RWPE1 (cell line): ENCODE measurements at regions not wholly inside any gene's neighbourhood (a gene's known extent, or its start where the extent isn't known, plus 50 kb on each side); places are given as distances from the start of the nearest gene placed in this dataset.

Experiments used
- CTCF ChIA-PET: fragments of 350-600 bp; sonication (Branson Sonifier 250); formaldehyde crosslinking; extraction: SDS; loops from one replicate; lab custom pipeline; 2021; lab: Yijun Ruan, JAX
- POLR2A ChIA-PET: fragments of 400-600 bp; formaldehyde crosslinking; extraction: SDS; loops from one replicate; lab custom pipeline; 2020; ENCODE audit warnings: antibody characterized with exemption; ENCODE audit not compliant: low non-redundant PET; lab: Yijun Ruan, JAX
- DNase-seq: peaks from one replicate; pipeline ENCODE4 v3.0.0; 2012; ENCODE audit warnings: low spot score
- H3K27ac ChIP-seq: fragments of 450-650 bp; 2 replicates; pipeline ENCODE4 v1.5.1; 2017
- TF ChIP-seq, protein P1 (sequence below): fragments of 450-650 bp; conservative IDR thresholded peaks from 2 replicates; pipeline ENCODE4 v1.5.1; 2017; ENCODE audit warnings: low read depth, mild to moderate bottlenecking

GRCh38 chr22:44608597-44609399, 93.2 kb upstream of the PRR5 start:
- no peak overlapping the region for H3K27ac ChIP-seq
- no peak for DNase-seq
- POLR2A ChIA-PET: no interaction called here
- TF ChIP-seq, protein P1, sequence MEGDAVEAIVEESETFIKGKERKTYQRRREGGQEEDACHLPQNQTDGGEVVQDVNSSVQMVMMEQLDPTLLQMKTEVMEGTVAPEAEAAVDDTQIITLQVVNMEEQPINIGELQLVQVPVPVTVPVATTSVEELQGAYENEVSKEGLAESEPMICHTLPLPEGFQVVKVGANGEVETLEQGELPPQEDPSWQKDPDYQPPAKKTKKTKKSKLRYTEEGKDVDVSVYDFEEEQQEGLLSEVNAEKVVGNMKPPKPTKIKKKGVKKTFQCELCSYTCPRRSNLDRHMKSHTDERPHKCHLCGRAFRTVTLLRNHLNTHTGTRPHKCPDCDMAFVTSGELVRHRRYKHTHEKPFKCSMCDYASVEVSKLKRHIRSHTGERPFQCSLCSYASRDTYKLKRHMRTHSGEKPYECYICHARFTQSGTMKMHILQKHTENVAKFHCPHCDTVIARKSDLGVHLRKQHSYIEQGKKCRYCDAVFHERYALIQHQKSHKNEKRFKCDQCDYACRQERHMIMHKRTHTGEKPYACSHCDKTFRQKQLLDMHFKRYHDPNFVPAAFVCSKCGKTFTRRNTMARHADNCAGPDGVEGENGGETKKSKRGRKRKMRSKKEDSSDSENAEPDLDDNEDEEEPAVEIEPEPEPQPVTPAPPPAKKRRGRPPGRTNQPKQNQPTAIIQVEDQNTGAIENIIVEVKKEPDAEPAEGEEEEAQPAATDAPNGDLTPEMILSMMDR: no peak
- CTCF ChIA-PET: no interaction called here

DNA sequence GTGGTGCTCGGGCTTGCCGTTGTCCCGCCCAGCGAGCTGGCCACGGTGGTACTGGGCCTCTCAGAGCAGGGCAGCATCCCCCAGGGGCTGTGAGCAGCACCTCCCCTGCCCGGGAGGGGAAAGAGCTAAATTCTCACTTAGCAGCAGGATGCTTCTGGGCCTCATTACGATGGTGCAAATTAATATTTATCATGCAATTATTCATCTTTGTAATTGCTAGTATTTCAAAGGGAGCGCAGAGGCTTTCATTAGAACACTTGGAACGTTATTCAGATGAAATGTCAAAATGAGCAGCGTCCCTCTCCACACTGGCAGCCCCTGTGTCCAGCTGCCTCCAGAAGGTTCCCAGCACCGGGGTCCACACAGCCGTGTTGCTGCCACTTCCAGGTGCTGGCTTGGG, 95.9 kb upstream of the PRR5 start:
- TF ChIP-seq, protein P1: no peak
- no peak overlapping the region for H3K27ac ChIP-seq
- CTCF ChIA-PET: no interaction called here
- no peak for DNase-seq
- POLR2A ChIA-PET: no interaction called here

DNA sequence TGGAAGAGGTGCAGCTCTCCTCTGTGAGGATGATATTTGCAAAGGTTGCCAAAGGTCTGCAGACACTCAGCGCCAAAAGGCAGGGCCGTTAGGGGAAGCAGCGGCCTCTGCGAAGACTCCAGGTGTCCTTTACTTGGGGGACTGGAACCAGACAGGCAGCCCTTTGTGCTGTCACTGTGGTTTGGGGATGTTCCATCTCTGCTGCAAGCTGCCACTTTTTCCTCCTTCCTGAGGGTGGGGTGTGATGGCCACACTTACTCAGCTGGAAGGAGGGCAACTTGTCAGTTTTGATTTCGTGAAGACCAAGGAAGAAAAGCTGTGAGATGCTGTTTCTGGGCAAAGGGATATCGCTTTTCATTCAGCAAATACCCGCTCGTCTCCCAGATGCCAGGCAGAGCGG, 96.5 kb upstream of the PRR5 start:
- ChIA-PET POLR2A (no interaction called here), CTCF (no interaction called here)
- no peak overlapping the region for H3K27ac ChIP-seq
- DNase-seq: no peak
- TF ChIP-seq, protein P1: no peak

DNA sequence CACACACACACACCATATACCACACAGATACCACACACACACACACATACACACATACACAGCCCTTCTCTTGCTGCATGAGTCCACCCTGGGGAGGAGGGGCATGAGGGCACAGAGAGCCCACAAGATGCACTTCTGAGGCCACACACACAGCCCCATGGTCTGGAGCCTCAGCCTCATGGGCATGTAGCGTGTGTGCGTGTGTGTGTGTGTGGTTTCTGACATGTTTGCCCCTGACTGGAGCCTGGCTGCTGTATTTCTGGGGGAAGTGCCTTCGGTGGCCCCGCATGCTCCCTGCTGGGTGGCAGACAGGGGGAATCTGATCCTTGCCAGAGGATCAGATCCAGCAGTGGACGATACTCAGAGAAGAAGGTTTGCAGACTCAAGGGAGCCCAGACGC, 97.0 kb upstream of the PRR5 start:
- no peak for DNase-seq
- ChIA-PET CTCF (no interaction called here), POLR2A (no interaction called here)
- TF ChIP-seq, protein P1: no peak
- no peak overlapping the region for H3K27ac ChIP-seq

GRCh38 chr22:44604455-44604854, 97.5 kb upstream of the PRR5 start:
- TF ChIP-seq, protein P1: no peak
- DNase-seq: no peak
- ChIA-PET CTCF (no interaction called here), POLR2A (no interaction called here)
- H3K27ac ChIP-seq: no peak overlapping the region

DNA sequence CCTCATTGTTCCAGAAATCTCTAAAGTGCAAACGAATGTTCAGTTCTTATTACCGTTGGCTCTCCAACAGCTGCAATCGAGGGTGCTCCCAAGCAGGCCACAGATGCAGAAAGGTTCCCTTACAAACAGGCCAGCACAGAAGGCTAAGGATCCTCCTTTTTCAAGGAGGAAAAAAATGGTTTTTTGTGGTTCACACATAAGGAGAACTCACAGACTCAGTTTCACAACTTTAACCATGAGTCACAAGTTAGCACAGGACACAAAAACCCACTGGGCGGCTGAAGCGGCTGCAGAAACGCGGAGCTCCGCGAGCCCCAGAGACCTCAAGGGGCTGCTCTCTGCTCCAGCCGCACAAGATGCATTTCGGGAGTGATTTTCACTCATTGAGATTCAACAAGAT, 98.2 kb upstream of the PRR5 start:
- DNase-seq: no peak
- H3K27ac ChIP-seq: no peak overlapping the region
- CTCF ChIA-PET: no interaction called here
- POLR2A ChIA-PET: no interaction called here
- TF ChIP-seq, protein P1: no peak
